CD4-positive, alpha-beta memory T cell (primary cell): ENCODE measurements at regions not wholly inside any gene's neighbourhood (a gene's known extent, or its start where the extent isn't known, plus 50 kb on each side); places are given as distances from the start of the nearest gene placed in this dataset.

Experiments
- CTCF ChIA-PET: fragments of 350-600 bp; sonication (Branson Sonifier 250); formaldehyde crosslinking; loops from one replicate; lab custom pipeline; 2021; ENCODE audit warnings: inconsistent platforms; ENCODE audit not compliant: partially characterized antibody; lab: Charles Lee
- POLR2A ChIA-PET: fragments of 350-600 bp; sonication (Branson Sonifier 250); formaldehyde crosslinking; loops from one replicate; lab custom pipeline; 2021; ENCODE audit not compliant: partially characterized antibody; lab: Charles Lee
- DNase-seq, 5 donors: peaks; one replicate each; pipeline versions ENCODE4 v3.0.0 to v3.0.0-alpha.2; 2020 to 2022; ENCODE audit warnings: mixed read lengths in 1 of 5
- H3K27ac ChIP-seq: one replicate; pipeline ENCODE4 v1.7.0; 2013; ENCODE audit warnings: low read depth, low read length
- H3K27me3 ChIP-seq: 2 replicates; pipeline ENCODE4 v1.7.0; 2013; ENCODE audit warnings: mild to moderate bottlenecking, low read length, moderate library complexity; ENCODE audit not compliant: insufficient read depth
- H3K36me3 ChIP-seq: 2 replicates; pipeline ENCODE4 v1.7.0; 2013; ENCODE audit warnings: mild to moderate bottlenecking, low read length, moderate library complexity; ENCODE audit not compliant: insufficient read depth
- H3K4me1 ChIP-seq: 2 replicates; pipeline ENCODE4 v1.7.0; 2013; ENCODE audit warnings: mild to moderate bottlenecking, low read length, moderate library complexity; ENCODE audit not compliant: insufficient read depth
- H3K4me3 ChIP-seq, 2 donors: one replicate each; pipeline ENCODE4 v1.7.0; 2013; ENCODE audit warnings: low read length in 2 of 2, mild to moderate bottlenecking in 1 of 2
- H3K9me3 ChIP-seq, 2 donors: one replicate each; pipeline ENCODE4 v1.7.0; 2013; ENCODE audit warnings: low read length in 2 of 2, control low read depth in 1 of 2; ENCODE audit not compliant: control insufficient read depth in 1 of 2
- H3K27ac Mint-ChIP-seq, 7 donors: one replicate each; pipeline ENCODE4 v1.8.0; 2020 to 2021; ENCODE audit warnings: mixed read lengths in 7 of 7, mild to moderate bottlenecking in 6 of 7, inconsistent platforms in 3 of 7, moderate library complexity in 3 of 7
- H3K27me3 Mint-ChIP-seq, 2 donors: one replicate each; pipeline ENCODE4 v1.8.0; 2020 to 2021; ENCODE audit warnings: mixed read lengths in 2 of 2
- H3K36me3 Mint-ChIP-seq, 2 donors: one replicate each; pipeline ENCODE4 v1.8.0; 2020 to 2021; ENCODE audit warnings: mixed read lengths in 2 of 2, inconsistent platforms in 1 of 2, mild to moderate bottlenecking in 1 of 2
- H3K4me1 Mint-ChIP-seq, 4 donors: one replicate each; pipeline ENCODE4 v1.8.0; 2020 to 2021; ENCODE audit warnings: mixed read lengths in 4 of 4, mild to moderate bottlenecking in 1 of 4
- H3K4me3 Mint-ChIP-seq, 8 donors: one replicate each; pipeline ENCODE4 v1.8.0; 2020 to 2021; ENCODE audit warnings: mixed read lengths in 8 of 8, mild to moderate bottlenecking in 7 of 8, moderate library complexity in 6 of 8, inconsistent platforms in 3 of 8
- H3K9me3 Mint-ChIP-seq, 8 donors: one replicate each; pipeline ENCODE4 v1.8.0; 2020 to 2021; ENCODE audit warnings: mixed read lengths in 8 of 8, mild to moderate bottlenecking in 5 of 8, inconsistent platforms in 3 of 8, moderate library complexity in 1 of 8
- intact Hi-C: fragments of 100-400 bp; cut with micrococcal nuclease; formaldehyde crosslinking; loops from one replicate; pipeline ENCODE4 v1.15.1; 2023

DNA sequence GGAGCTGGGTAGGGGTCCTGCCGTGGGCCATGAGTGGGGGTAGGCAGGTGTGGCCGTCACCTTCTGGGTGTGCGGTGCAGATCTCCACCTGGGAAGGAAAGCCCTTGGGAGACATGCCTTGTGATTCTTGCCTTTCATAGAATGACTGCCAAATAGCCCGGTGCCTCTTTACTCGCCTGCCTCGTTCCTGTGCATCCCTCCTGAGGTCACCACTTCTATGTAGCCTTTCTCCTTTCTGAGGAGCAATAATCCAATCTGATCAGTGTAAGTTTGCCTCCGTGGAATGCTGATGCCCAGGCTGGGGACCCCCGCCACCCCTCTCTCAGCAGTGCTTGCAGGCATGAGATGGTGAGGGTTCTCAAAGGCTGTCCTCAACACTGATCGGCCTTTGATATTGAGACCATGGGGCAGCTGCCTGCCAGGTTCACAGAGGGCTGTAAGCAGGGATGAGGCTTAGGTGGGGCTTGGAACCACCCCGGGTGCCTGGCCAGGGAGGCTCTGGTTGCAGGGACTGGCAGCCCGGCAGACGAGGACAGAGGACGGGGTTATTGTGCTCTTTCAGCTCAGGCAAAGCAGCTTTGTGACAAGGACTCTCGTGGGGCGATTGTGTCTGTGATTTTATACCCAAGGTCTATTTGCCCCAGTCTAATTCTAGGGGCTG, 86.1 kb upstream of the WNT7B start:
- no peaks in the 10 kb centered on the region for H3K27me3 Mint-ChIP-seq
- Histone ChIP-seq H3K4me1 (peaks cover 32% of the 10 kb centered on the region), H3K4me3 (no peak overlapping the region), H3K27me3 (no peaks in the 10 kb centered on the region), H3K9me3 (no peaks in the 10 kb centered on the region), H3K27ac (no peak overlapping the region), H3K36me3 (no peaks in the 10 kb centered on the region)
- POLR2A ChIA-PET = interaction anchor here (2.2 kb wide), 1 partner anchor 26 kb away, joined by 4 read pairs; no protein-coding TSS in a partner anchor
- intact Hi-C loops = no loop called here
- H3K4me1 Mint-ChIP-seq = peaks cover 7 to 57% (median 50%) of the 10 kb centered on the region in 4 donors
- no peak for DNase-seq
- CTCF ChIA-PET = interaction anchor here (1.2 kb wide), 1 partner anchor 50 kb away, joined by 3 read pairs; no protein-coding TSS in a partner anchor
- H3K36me3 Mint-ChIP-seq = peaks cover 0 to 8% of the 10 kb centered on the region in 2 donors
- no peak overlapping the region for H3K4me3 Mint-ChIP-seq
- H3K9me3 Mint-ChIP-seq = no peaks in the 10 kb centered on the region
- peak overlapping the region in 5 of 7 donors; percentile 27 to 87 (median 75) for H3K27ac Mint-ChIP-seq

DNA sequence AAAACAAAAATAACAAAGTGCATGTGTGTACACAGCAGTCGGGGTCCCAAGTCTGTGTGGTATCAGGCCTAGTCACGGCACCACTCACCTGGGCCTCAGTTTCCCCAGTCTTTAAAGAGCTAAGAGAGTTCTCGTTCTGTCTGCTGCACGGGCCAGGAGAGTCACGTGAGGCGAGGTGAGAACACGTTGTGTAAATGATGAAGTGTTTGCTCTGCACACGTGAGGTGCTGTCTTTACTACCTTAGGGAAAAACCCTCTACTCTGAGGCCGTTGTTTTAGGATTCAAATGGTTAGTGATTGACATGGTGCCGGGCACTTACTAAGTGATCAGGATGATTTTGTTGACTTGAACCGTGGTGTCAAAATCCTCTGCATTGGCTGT, 86.5 kb upstream of the PPARA start:
- POLR2A ChIA-PET = interaction anchor here (2.2 kb wide), 1 partner anchor 27 kb away, joined by 4 read pairs; no protein-coding TSS in a partner anchor
- Mint-ChIP-seq H3K27ac (peak overlapping the region in 3 of 7 donors; percentile 59 to 61 (median 61)), H3K36me3 (peaks cover 0 to 8% of the 10 kb centered on the region in 2 donors)

DNA sequence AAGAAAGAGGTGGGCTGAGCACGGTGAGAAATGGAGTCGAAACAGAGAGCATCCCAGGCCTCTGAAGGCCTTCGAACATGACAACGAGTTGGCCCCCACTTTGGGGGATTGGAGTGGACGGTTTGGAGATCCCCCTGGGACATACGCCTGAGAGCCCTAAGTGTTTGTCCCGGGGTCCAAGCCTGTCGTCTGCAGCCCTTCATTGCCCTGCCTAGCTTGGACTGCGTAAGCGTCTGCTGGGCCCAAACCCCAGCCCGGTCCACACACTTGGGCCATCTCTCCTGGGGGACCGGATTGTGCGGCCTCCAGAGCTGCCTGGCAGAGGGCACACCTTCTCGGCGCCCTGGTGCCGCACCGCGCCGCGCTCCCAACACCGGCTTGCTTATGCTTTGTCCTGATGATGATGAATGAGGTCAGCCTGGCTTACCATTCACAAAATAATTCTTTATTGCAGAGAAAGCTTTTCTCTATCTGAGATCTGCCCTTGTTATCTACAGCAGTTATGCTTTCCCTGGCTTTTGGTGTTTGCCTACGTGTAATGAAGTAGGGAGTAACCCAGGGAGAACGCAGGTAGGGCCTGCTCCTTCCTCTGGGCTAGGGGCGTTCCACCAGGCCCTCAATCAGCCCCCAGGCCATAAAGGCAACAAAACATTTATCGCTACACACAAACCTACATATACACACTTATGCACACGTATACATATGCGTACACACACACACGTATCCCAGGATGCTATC, 85.9 kb upstream of the PPARA start:
- Mint-ChIP-seq H3K36me3 (peaks cover 0 to 8% of the 10 kb centered on the region in 2 donors), H3K4me1 (peaks cover 10 to 58% (median 51%) of the 10 kb centered on the region in 4 donors), H3K27me3 (no peaks in the 10 kb centered on the region), H3K9me3 (no peaks in the 10 kb centered on the region), H3K27ac (peak overlapping the region in 2 of 7 donors; percentile 59 to 70), H3K4me3 (no peak overlapping the region)
- intact Hi-C loops = no loop called here
- H3K27ac ChIP-seq = no peak overlapping the region
- no peaks in the 10 kb centered on the region for H3K9me3 ChIP-seq
- ChIA-PET POLR2A (no interaction called here), CTCF (no interaction called here)
- H3K27me3 ChIP-seq = no peaks in the 10 kb centered on the region
- no peaks in the 10 kb centered on the region for H3K36me3 ChIP-seq
- peaks cover 32% of the 10 kb centered on the region for H3K4me1 ChIP-seq
- H3K4me3 ChIP-seq = no peak overlapping the region
- DNase-seq = no peak

More for the DNA sequence above, 86.5 kb upstream of the PPARA start:
- Mint-ChIP-seq H3K27me3 (no peaks in the 10 kb centered on the region), H3K4me3 (no peak overlapping the region), H3K9me3 (no peaks in the 10 kb centered on the region), H3K4me1 (peaks cover 7 to 55% (median 48%) of the 10 kb centered on the region in 4 donors)
- no peaks in the 10 kb centered on the region for H3K9me3 ChIP-seq
- no peak overlapping the region for H3K27ac ChIP-seq
- CTCF ChIA-PET = no interaction called here
- H3K4me1 ChIP-seq = peaks cover 32% of the 10 kb centered on the region
- DNase-seq = no peak
- no peaks in the 10 kb centered on the region for H3K27me3 ChIP-seq
- intact Hi-C loops = no loop called here
- H3K4me3 ChIP-seq = no peak overlapping the region
- H3K36me3 ChIP-seq = no peaks in the 10 kb centered on the region

DNA sequence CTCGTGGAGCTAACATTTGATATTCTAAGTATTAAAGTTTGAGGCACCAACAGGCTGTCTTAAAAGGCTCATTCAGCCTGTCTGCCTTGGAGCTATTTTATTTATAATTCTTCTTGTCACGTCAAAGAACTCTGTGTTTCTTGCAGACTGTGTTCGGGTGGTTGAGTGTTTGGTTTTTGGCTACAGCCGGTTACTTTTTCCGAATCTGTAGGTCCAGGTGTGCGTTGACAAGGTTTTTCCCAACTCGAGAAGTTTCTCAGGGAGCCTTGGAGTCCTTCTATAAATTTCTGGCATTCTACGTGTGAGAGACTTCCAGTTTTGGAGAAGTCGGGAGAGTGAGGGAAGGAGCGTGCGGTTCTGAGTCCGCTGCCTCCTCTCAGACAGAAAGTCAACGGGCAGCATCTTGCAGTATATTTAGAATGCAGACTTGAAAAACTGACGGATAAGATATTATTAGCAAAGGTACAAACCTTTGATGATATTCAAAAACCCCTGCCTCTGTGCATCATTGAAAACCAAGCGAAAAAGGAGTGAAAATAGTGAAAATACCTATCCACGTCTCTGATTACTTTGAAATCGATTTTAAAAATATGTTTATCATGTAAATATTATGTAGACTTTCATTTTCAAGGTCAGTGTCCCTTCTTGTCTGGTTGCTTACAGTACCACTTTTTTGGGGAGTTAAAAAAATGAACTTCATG, 85.2 kb upstream of the PPARA start:
- Histone ChIP-seq H3K36me3 (no peaks in the 10 kb centered on the region), H3K27ac (no peak overlapping the region), H3K4me1 (peaks cover 39% of the 10 kb centered on the region), H3K4me3 (no peak overlapping the region), H3K9me3 (no peaks in the 10 kb centered on the region), H3K27me3 (no peaks in the 10 kb centered on the region)
- H3K9me3 Mint-ChIP-seq = no peaks in the 10 kb centered on the region
- H3K36me3 Mint-ChIP-seq = peaks cover 0 to 8% of the 10 kb centered on the region in 2 donors
- intact Hi-C loops = no loop called here
- DNase-seq = no peak
- peak overlapping the region in 1 of 8 donors; percentile 26 for H3K4me3 Mint-ChIP-seq
- ChIA-PET POLR2A (interaction anchor here (1.6 kb wide), 1 partner anchor 11 kb away, joined by 8 read pairs; no protein-coding TSS in a partner anchor), CTCF (no interaction called here)
- peaks cover 10 to 64% (median 51%) of the 10 kb centered on the region in 4 donors for H3K4me1 Mint-ChIP-seq
- H3K27me3 Mint-ChIP-seq = no peaks in the 10 kb centered on the region
- H3K27ac Mint-ChIP-seq = peak overlapping the region in 3 of 7 donors; percentile 6 to 70 (median 12)

DNA sequence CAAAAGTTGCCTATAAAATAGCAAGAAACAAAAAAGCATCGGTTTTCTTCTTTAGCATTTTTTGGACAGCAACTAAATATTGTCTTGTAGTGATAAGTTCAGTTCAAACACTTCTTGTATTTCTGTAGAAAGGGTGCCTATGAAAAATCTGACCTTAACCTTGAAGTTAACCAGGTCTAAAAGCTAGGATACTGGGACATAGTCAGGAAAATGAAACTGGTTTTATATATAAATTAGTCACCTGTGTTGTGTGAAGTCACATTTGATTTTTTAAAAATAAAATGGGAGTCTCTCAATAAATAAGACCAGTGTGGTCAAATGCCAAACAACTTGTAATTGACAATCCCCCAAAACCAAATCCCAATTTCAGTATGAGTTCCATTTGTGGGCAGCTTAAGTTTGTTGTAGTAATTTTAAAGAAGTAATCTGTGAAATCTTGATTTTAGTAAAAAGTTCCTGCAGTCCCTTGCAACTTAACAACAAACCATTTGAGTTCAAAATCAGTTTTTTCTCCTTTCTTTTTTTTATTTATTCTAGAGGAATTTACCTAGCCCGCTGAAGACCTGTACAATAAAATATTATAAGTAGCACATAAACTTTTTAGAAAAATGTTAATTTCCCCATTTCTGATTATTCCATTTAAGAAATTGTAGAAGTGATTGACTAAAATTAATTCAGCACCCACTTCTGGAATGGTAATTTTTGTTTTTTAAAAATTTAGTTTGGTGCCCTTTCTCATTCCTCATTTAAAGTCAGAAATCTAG, 84.5 kb upstream of the PPARA start:
- Histone ChIP-seq H3K27ac (no peak overlapping the region), H3K4me1 (peaks cover 39% of the 10 kb centered on the region), H3K4me3 (no peak overlapping the region), H3K36me3 (no peaks in the 10 kb centered on the region), H3K27me3 (no peaks in the 10 kb centered on the region), H3K9me3 (no peaks in the 10 kb centered on the region)
- H3K27me3 Mint-ChIP-seq = no peaks in the 10 kb centered on the region
- intact Hi-C loops = loop anchor here (1.0 kb wide), 1 partner anchor 8 kb away; no protein-coding TSS in a partner anchor
- H3K4me3 Mint-ChIP-seq = no peak overlapping the region
- H3K4me1 Mint-ChIP-seq = peaks cover 10 to 64% (median 51%) of the 10 kb centered on the region in 4 donors
- H3K36me3 Mint-ChIP-seq = peaks cover 0 to 8% of the 10 kb centered on the region in 2 donors
- POLR2A ChIA-PET = interaction anchor here (1.6 kb wide), 1 partner anchor 12 kb away, joined by 8 read pairs; no protein-coding TSS in a partner anchor
- peak overlapping the region in 1 of 7 donors; percentile 70 for H3K27ac Mint-ChIP-seq
- no peak for DNase-seq
- H3K9me3 Mint-ChIP-seq = no peaks in the 10 kb centered on the region
- CTCF ChIA-PET = interaction anchor here (0.6 kb wide), 1 partner anchor 795 kb away, joined by 3 read pairs; no protein-coding TSS in a partner anchor

DNA sequence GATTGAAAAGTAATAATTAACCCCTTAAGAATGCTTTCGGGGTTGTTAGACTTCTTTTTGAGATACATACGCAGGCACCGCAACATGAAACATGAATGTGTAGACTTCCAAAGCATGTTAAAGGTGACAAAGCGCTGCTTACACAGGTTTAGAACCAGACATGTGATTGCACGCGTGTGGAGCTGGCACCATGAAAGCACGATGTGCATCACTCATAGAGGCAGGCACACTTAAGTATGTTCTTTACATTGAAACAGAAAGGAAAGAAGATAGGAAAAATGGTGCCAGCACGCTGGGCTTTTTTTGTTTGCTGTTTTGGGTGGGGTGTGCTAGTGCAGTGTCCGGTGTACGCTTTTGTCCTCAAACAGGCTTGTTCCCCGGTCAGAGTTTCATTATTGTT, 83.6 kb upstream of the PPARA start:
- peak overlapping the region in 4 of 7 donors; percentile 19 to 85 (median 70) for H3K27ac Mint-ChIP-seq

More for the DNA sequence above, 83.6 kb upstream of the PPARA start:
- H3K4me3 ChIP-seq = no peak overlapping the region
- H3K36me3 Mint-ChIP-seq = peaks cover 0 to 9% of the 10 kb centered on the region in 2 donors
- DNase-seq = no peak
- ChIA-PET CTCF (interaction anchor here (0.6 kb wide), 1 partner anchor 795 kb away, joined by 3 read pairs; no protein-coding TSS in a partner anchor), POLR2A (interaction anchor here (1.6 kb wide), 1 partner anchor 13 kb away, joined by 8 read pairs; no protein-coding TSS in a partner anchor)
- H3K27me3 ChIP-seq = no peaks in the 10 kb centered on the region
- H3K36me3 ChIP-seq = no peaks in the 10 kb centered on the region
- H3K4me1 Mint-ChIP-seq = peaks cover 10 to 64% (median 51%) of the 10 kb centered on the region in 4 donors
- H3K9me3 ChIP-seq = no peaks in the 10 kb centered on the region
- peaks cover 39% of the 10 kb centered on the region for H3K4me1 ChIP-seq
- intact Hi-C loops = loop anchor here (1.0 kb wide), 1 partner anchor 8 kb away; no protein-coding TSS in a partner anchor
- H3K9me3 Mint-ChIP-seq = no peaks in the 10 kb centered on the region
- H3K27me3 Mint-ChIP-seq = no peaks in the 10 kb centered on the region
- peak overlapping the region in 1 of 8 donors; percentile 20 for H3K4me3 Mint-ChIP-seq
- no peak overlapping the region for H3K27ac ChIP-seq
